HEK293T (cell line): ENCODE measurements at regions not wholly inside any gene's neighbourhood (a gene's known extent, or its start where the extent isn't known, plus 50 kb on each side); places are given as distances from the start of the nearest gene placed in this dataset.

ENCODE experiments used
- ELF4 ChIP-seq: fragments of 450-650 bp; IDR thresholded peaks from 2 replicates; pipeline ENCODE4 v1.6.1; 2017; ENCODE audit warnings: antibody characterized with exemption
- FOXA1 ChIP-seq: fragments of 450-650 bp; IDR thresholded peaks from 2 replicates; pipeline ENCODE4 v1.6.1; 2016; ENCODE audit warnings: mild to moderate bottlenecking
- FOXM1 ChIP-seq: fragments of 450-650 bp; IDR thresholded peaks from 2 replicates; pipeline ENCODE4 v1.6.1; 2017; ENCODE audit warnings: mild to moderate bottlenecking, borderline replicate concordance
- L3MBTL2 ChIP-seq: fragments of 450-650 bp; conservative IDR thresholded peaks from 2 replicates; pipeline ENCODE4 v1.6.1; 2016; ENCODE audit warnings: mild to moderate bottlenecking
- LEF1 ChIP-seq: fragments of 450-650 bp; IDR thresholded peaks from 2 replicates; pipeline ENCODE4 v1.6.1; 2017; ENCODE audit warnings: mild to moderate bottlenecking, borderline replicate concordance
- NFRKB ChIP-seq: fragments of 450-650 bp; IDR thresholded peaks from 2 replicates; pipeline ENCODE4 v1.6.1; 2016; ENCODE audit warnings: mild to moderate bottlenecking, moderate library complexity
- SP1 ChIP-seq: fragments of 450-650 bp; IDR thresholded peaks from 2 replicates; pipeline ENCODE4 v1.6.1; 2017
- SUZ12 ChIP-seq: fragments of 450-650 bp; IDR thresholded peaks from 2 replicates; pipeline ENCODE4 v1.6.1; 2016; ENCODE audit warnings: mild to moderate bottlenecking
- TARDBP ChIP-seq: fragments of 450-650 bp; IDR thresholded peaks from 2 replicates; pipeline ENCODE4 v1.6.1; 2016

DNA sequence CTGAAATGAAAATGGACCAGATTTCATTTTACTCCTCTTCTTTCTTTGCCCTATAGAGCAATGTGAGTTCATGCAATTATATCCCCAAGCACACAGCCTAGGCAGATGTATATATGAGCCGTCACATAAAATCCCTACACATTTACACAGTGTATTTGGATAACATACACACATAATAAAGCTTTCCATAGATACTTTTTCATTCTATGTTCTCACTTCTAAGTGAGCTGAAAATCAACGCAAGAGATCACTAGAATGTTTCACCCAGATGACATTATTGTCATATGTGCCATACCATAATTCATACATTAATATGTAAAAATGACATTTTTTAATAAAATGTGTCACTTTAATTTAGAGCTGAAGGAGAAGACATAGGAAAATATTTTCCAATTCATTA is 129.4 kb downstream of the INHBA start:
- TF ChIP-seq SUZ12 (no peak), ELF4 (no peak), TARDBP (no peak), SP1 (no peak), L3MBTL2 (no peak), FOXM1 (no peak), LEF1 (no peak), FOXA1 (no peak), NFRKB (no peak)
